ENCODE measurements at regions not wholly inside any gene's neighbourhood (a gene's known extent, or its start where the extent isn't known, plus 50 kb on each side); places are given as distances from the start of the nearest gene placed in this dataset.

GRCh38 chr2:498493-499178, 178.6 kb downstream of the TMEM18 start:
- TF ChIP-seq POLR2A (IDR thresholded peaks at IDR 0.05; ENCODE audit: low read depth, low read length), result no peak
- TF ChIP-seq EZH2 (IDR thresholded peaks at IDR 0.05; ENCODE audit: borderline replicate concordance, low read depth, low read length, severe bottlenecking), result no peak
- no peak for TF ChIP-seq CTCF (IDR thresholded peaks at IDR 0.05; ENCODE audit: extremely low read depth in 1 of 2, insufficient read depth in 1 of 2, low read depth in 1 of 2, low read length in 2 of 2)
- no peak for TF ChIP-seq JUN (IDR thresholded peaks at IDR 0.05; ENCODE audit: borderline replicate concordance, insufficient read depth, insufficient read length, low read depth)
- TF ChIP-seq MAX (IDR thresholded peaks at IDR 0.05; ENCODE audit: insufficient read depth, insufficient read length), result no peak
- no peak for TF ChIP-seq GATA2 (IDR thresholded peaks at IDR 0.05; ENCODE audit: insufficient read depth, insufficient read length, low read depth, low read length)
- TF ChIP-seq POLR2AphosphoS5 (IDR thresholded peaks at IDR 0.05; ENCODE audit: insufficient read depth, low read depth, low read length), result no peak

Data from endothelial cell of umbilical vein (primary cell).